ENCODE measurements at regions not wholly inside any gene's neighbourhood (a gene's known extent, or its start where the extent isn't known, plus 50 kb on each side); places are given as distances from the start of the nearest gene placed in this dataset.

- no peak for TF ChIP-seq CTCF (conservative IDR thresholded peaks at IDR 0.05; ENCODE audit: low read depth, low read length)
- H3K4me3 ChIP-seq (ENCODE audit: low read depth, low read length): no peak overlapping the region
- no peak for DNase-seq (ENCODE audit: low read depth)
Measured at GRCh38 chr3:156017352-156018030, 102.9 kb upstream of the KCNAB1 start.

- DNase-seq (ENCODE audit: low read depth): peak; percentile 24
- no peak for TF ChIP-seq CTCF (conservative IDR thresholded peaks at IDR 0.05; ENCODE audit: low read depth, low read length)
- peak overlapping the region; percentile 14 for H3K4me3 ChIP-seq (ENCODE audit: low read depth, low read length)
Measured at GRCh38 chr3:156024904-156025533, 95.4 kb upstream of the KCNAB1 start.

- H3K4me3 ChIP-seq (ENCODE audit: low read depth, low read length): no peak overlapping the region
- no peak for DNase-seq (ENCODE audit: low read depth)
- no peak for TF ChIP-seq CTCF (conservative IDR thresholded peaks at IDR 0.05; ENCODE audit: low read depth, low read length)
Measured at GRCh38 chr3:156029208-156029607, 91.2 kb upstream of the KCNAB1 start.

- no peak for TF ChIP-seq CTCF (conservative IDR thresholded peaks at IDR 0.05; ENCODE audit: low read depth, low read length)
- no peak overlapping the region for H3K4me3 ChIP-seq (ENCODE audit: low read depth, low read length)
- DNase-seq (ENCODE audit: low read depth): no peak
Measured at GRCh38 chr3:156030723-156031122, 89.7 kb upstream of the KCNAB1 start.

GRCh38 chr3:156033428-156033827 lies 87.0 kb upstream of the KCNAB1 start:
- no peak overlapping the region for H3K4me3 ChIP-seq (ENCODE audit: low read depth, low read length)
- no peak for TF ChIP-seq CTCF (conservative IDR thresholded peaks at IDR 0.05; ENCODE audit: low read depth, low read length)
- DNase-seq (ENCODE audit: low read depth): no peak

GRCh38 chr3:156035158-156035557 lies 85.2 kb upstream of the KCNAB1 start:
- no peak for DNase-seq (ENCODE audit: low read depth)
- no peak overlapping the region for H3K4me3 ChIP-seq (ENCODE audit: low read depth, low read length)

More at GRCh38 chr3:156035158-156035557, 85.2 kb upstream of the KCNAB1 start:
- no peak for TF ChIP-seq CTCF (conservative IDR thresholded peaks at IDR 0.05; ENCODE audit: low read depth, low read length)

Measured in choroid plexus epithelial cell (primary cell).